SU-DHL-6 (cell line): ENCODE measurements at regions not wholly inside any gene's neighbourhood (a gene's known extent, or its start where the extent isn't known, plus 50 kb on each side); places are given as distances from the start of the nearest gene placed in this dataset.

Experiments used
- H2AFZ ChIP-seq: fragments of 200-600 bp; sonication (generic); 2 replicates; pipeline ENCODE4 v1.6.1; 2014; ENCODE audit warnings: low read depth, mild to moderate bottlenecking, moderate library complexity, mixed read lengths, antibody characterized with exemption, low read length; ENCODE audit not compliant: severe bottlenecking
- H3F3A ChIP-seq: fragments of 200-600 bp; shearing (Covaris generic); 2 replicates; pipeline ENCODE4 v1.6.0; 2016; ENCODE audit warnings: antibody characterized with exemption, mild to moderate bottlenecking; ENCODE audit not compliant: insufficient read depth
- H3K27ac ChIP-seq: fragments of 200-600 bp; sonication (generic); 2 replicates; pipeline ENCODE4 v1.5.1; 2016; ENCODE audit warnings: low read depth, mild to moderate bottlenecking, low read length, moderate library complexity, mixed read lengths
- H3K27me3 ChIP-seq: fragments of 200-600 bp; sonication (generic), shearing (Covaris generic); 2 replicates; pipeline ENCODE4 v1.6.0; 2014; ENCODE audit warnings: mild to moderate bottlenecking, low read length
- H3K36me3 ChIP-seq: fragments of 200-600 bp; sonication (generic); 2 replicates; pipeline ENCODE4 v1.6.1; 2014; ENCODE audit warnings: mild to moderate bottlenecking, low read length, mixed read lengths
- H3K4me2 ChIP-seq: fragments of 300-600, 200-600 bp; shearing (Covaris generic), sonication (generic); 2 replicates; pipeline ENCODE4 v1.6.0; 2014; ENCODE audit warnings: low read length, low read depth, mild to moderate bottlenecking; ENCODE audit not compliant: poor library complexity, severe bottlenecking
- H3K4me3 ChIP-seq: fragments of 200-600 bp; sonication (generic); 2 replicates; pipeline ENCODE4 v1.5.1; 2014; ENCODE audit warnings: antibody characterized with exemption, low read length, mild to moderate bottlenecking, mixed read lengths; ENCODE audit not compliant: insufficient read depth, poor library complexity, severe bottlenecking
- H3K79me2 ChIP-seq: fragments of 200-600 bp; sonication (generic); 2 replicates; pipeline ENCODE4 v1.6.1; 2014; ENCODE audit warnings: mild to moderate bottlenecking, low read length, moderate library complexity; ENCODE audit not compliant: insufficient read depth
- H3K9ac ChIP-seq: fragments of 200-600 bp; sonication (generic); 2 replicates; pipeline ENCODE4 v1.7.0; 2014; ENCODE audit warnings: mild to moderate bottlenecking, low read length
- H3K9me2 ChIP-seq: fragments of 200-600 bp; sonication (generic); replicated peaks from 2 replicates; pipeline ENCODE4 v1.6.1; 2014; ENCODE audit warnings: low read length; ENCODE audit not compliant: insufficient read depth
- H3K9me3 ChIP-seq: fragments of 200-600 bp; sonication (generic); 2 replicates; pipeline ENCODE4 v1.6.1; 2014; ENCODE audit warnings: low read length, mixed read lengths; ENCODE audit not compliant: insufficient read depth
- H4K20me1 ChIP-seq: fragments of 200-600 bp; sonication (generic); 2 replicates; pipeline ENCODE4 v1.6.1; 2014; ENCODE audit warnings: low read depth, mild to moderate bottlenecking, antibody characterized with exemption, low read length, moderate library complexity, mixed read lengths
- EZH2phosphoT487 ChIP-seq: fragments of 200-600 bp; sonication (generic), shearing (Covaris generic); conservative IDR thresholded peaks from 2 replicates; pipeline ENCODE4 v1.6.1; 2018; ENCODE audit warnings: mild to moderate bottlenecking, antibody characterized with exemption, low read length, moderate library complexity, mixed read lengths
- TF ChIP-seq, protein P1 (sequence below): fragments of 200-600 bp; sonication (generic); IDR thresholded peaks from one replicate; pipeline ENCODE4 v1.5.1; 2017; ENCODE audit warnings: antibody characterized with exemption, mild to moderate bottlenecking, low read length, moderate library complexity; ENCODE audit not compliant: insufficient read depth, poor library complexity, severe bottlenecking

DNA sequence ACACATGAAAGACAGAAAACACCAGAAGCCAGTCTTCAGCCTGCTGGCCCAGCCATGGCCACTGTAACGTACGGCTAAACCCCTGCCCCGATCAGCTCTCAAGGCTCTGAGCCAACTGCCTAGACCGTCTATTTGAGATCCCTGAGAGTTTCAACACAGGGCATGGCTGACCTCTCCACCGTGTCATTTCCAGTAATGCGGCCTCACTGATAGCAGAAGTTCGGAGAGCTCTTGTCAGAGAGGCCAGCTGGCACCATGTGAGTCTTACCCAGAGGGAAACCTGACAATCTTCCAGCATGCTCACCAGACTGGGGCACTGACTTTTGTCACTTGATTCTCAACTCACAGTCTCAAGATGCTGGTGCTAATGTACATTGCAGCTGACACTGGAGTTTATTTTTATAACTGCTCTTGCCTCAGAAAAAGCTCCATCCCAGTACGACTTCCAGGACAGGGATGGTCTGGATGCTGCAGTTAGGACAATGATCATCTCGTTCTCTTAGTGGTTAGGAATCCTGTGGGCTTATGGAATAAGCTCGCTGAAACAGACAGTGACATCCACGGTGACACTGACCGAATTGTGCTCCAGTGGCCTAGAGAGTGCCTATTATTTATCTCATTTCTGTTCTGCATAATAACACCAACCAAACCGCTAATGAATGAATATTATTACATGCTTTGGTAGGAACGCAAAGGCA, 372.7 kb downstream of the ICE1 start:
- H3K36me3 ChIP-seq, result no peaks in the 10 kb centered on the region
- H2AFZ ChIP-seq, result no peak overlapping the region
- no peak overlapping the region for H3K27ac ChIP-seq
- H4K20me1 ChIP-seq, result no peaks in the 10 kb centered on the region
- H3K9ac ChIP-seq, result no peak overlapping the region
- no peaks in the 10 kb centered on the region for H3K27me3 ChIP-seq
- H3K9me3 ChIP-seq, result no peaks in the 10 kb centered on the region
- no peaks in the 10 kb centered on the region for H3K79me2 ChIP-seq
- no peak overlapping the region for H3K4me3 ChIP-seq
- no peak for TF ChIP-seq EZH2phosphoT487
- TF ChIP-seq, protein P1, sequence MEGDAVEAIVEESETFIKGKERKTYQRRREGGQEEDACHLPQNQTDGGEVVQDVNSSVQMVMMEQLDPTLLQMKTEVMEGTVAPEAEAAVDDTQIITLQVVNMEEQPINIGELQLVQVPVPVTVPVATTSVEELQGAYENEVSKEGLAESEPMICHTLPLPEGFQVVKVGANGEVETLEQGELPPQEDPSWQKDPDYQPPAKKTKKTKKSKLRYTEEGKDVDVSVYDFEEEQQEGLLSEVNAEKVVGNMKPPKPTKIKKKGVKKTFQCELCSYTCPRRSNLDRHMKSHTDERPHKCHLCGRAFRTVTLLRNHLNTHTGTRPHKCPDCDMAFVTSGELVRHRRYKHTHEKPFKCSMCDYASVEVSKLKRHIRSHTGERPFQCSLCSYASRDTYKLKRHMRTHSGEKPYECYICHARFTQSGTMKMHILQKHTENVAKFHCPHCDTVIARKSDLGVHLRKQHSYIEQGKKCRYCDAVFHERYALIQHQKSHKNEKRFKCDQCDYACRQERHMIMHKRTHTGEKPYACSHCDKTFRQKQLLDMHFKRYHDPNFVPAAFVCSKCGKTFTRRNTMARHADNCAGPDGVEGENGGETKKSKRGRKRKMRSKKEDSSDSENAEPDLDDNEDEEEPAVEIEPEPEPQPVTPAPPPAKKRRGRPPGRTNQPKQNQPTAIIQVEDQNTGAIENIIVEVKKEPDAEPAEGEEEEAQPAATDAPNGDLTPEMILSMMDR, result no peak
- no peaks in the 10 kb centered on the region for H3F3A ChIP-seq
- no peaks in the 10 kb centered on the region for H3K9me2 ChIP-seq
- no peak overlapping the region for H3K4me2 ChIP-seq

DNA sequence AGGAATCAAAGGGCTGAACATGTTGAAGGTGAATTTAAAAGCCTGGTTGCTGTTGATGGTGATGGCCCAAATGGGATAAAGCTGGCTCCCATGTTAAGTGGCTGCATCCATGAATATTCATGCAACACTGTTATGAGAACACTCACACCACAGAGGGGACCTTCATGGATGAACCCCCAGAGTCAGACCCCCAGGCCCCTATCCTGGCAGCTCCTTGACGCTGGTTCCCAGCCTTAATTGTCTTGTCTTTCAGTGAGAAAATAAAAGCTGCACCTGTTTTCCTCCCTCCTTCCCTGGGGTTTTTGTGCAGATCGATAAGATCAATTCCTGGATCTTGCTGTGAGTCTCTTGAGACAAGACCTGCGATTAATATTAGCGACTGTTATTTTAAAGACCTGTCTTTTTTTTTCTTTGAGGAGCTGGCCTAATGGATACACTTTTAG, 371.7 kb downstream of the ICE1 start:
- Histone ChIP-seq H3K79me2 (no peaks in the 10 kb centered on the region), H3K4me2 (no peak overlapping the region), H3K27me3 (no peaks in the 10 kb centered on the region), H3K9me2 (no peaks in the 10 kb centered on the region), H3K9ac (no peak overlapping the region), H3F3A (no peaks in the 10 kb centered on the region), H2AFZ (no peak overlapping the region), H3K4me3 (no peak overlapping the region), H3K27ac (no peak overlapping the region), H3K9me3 (no peaks in the 10 kb centered on the region), H3K36me3 (no peaks in the 10 kb centered on the region), H4K20me1 (no peaks in the 10 kb centered on the region)
- no peak for TF ChIP-seq EZH2phosphoT487

DNA sequence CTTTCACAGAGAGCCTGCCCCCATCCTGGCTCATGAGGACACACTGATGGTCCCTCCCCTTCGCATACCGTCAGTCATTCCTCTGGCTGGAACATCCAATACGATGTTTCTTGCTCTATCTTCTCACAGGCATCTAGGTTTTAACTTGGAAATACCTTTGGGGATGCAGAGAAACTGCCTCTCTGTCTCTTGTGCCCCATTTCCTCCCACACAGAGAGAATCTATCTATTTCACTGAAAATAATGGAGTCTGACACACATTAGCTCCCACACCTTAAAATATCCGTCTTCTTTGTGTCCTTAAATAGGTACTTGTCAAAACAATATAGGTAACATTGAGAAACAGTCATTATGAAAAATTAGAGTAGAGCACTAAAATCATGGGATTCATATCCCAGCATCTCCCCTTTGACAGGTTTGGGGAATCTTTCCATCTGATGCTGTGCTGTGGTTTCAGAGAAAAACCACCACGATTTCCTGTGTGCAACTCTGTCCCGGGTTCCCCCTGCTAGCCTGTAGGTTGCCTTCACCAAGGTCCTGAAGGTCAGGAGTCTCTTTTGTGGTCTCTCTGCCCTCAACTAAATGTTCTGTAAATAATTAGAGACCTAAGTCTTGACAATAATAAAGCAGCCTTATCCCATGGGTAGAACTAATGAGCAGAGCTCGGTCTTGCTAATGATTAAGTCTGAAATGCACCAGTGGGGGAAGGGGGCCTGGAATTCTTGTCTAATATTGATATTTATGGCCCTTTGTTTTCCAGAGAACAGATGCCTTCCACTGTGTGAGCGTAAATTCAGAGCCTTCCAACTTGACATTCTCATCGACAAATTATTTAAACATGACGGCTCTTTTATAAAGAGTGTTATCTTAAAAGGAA, 371.0 kb downstream of the ICE1 start:
- Histone ChIP-seq H2AFZ (no peak overlapping the region), H3K9ac (no peak overlapping the region), H3K4me3 (no peak overlapping the region), H4K20me1 (no peaks in the 10 kb centered on the region), H3K27me3 (no peaks in the 10 kb centered on the region), H3K36me3 (no peaks in the 10 kb centered on the region), H3K79me2 (no peaks in the 10 kb centered on the region), H3K4me2 (no peak overlapping the region), H3K9me2 (no peaks in the 10 kb centered on the region), H3F3A (no peaks in the 10 kb centered on the region), H3K27ac (no peak overlapping the region), H3K9me3 (no peaks in the 10 kb centered on the region)
- TF ChIP-seq EZH2phosphoT487, result no peak
- TF ChIP-seq, protein P1, result no peak

DNA sequence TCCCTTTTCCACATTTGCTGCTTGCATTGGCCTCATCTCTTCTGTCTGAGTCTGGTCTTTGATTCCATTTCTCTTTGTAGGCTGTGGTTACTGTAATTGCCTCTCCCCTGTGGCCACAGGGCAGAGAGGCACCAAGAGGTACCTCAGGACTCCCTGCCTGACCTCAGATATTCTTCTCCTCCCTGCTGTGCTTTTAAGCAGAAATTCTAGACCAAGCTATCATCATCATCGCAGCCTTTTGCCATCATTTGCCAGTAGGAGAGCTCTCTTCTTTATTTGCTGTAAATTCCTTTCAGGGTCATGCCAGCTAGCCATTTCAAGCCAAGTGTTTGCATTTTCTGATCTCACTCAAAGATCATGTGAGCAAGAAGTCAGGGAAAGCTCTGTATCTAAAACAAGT, 369.6 kb downstream of the ICE1 start:
- H2AFZ ChIP-seq, result no peak overlapping the region
- no peaks in the 10 kb centered on the region for H4K20me1 ChIP-seq
- no peak overlapping the region for H3K4me3 ChIP-seq
- H3K27ac ChIP-seq, result no peak overlapping the region
- H3K36me3 ChIP-seq, result no peaks in the 10 kb centered on the region
- no peaks in the 10 kb centered on the region for H3K79me2 ChIP-seq
- no peaks in the 10 kb centered on the region for H3K9me2 ChIP-seq
- no peaks in the 10 kb centered on the region for H3F3A ChIP-seq
- H3K9me3 ChIP-seq, result no peaks in the 10 kb centered on the region
- no peak overlapping the region for H3K4me2 ChIP-seq
- H3K9ac ChIP-seq, result no peak overlapping the region
- no peaks in the 10 kb centered on the region for H3K27me3 ChIP-seq
- TF ChIP-seq EZH2phosphoT487, result no peak
- TF ChIP-seq, protein P1, result no peak
